HG03066 (cell line): ENCODE measurements at regions not wholly inside any gene's neighbourhood (a gene's known extent, or its start where the extent isn't known, plus 50 kb on each side); places are given as distances from the start of the nearest gene placed in this dataset.
"Not testable (repeated sequence)": the region's sequence is repeated elsewhere in the genome, so short reads cannot be mapped to it uniquely, and the experiment has no call there.

Experiments
- ATAC-seq: cut with Tn5 transposase; IDR thresholded peaks from one replicate; pipeline ENCODE4 v1.9.1; 2021; ENCODE audit warnings: low read depth; ENCODE audit not compliant: unreplicated experiment

DNA sequence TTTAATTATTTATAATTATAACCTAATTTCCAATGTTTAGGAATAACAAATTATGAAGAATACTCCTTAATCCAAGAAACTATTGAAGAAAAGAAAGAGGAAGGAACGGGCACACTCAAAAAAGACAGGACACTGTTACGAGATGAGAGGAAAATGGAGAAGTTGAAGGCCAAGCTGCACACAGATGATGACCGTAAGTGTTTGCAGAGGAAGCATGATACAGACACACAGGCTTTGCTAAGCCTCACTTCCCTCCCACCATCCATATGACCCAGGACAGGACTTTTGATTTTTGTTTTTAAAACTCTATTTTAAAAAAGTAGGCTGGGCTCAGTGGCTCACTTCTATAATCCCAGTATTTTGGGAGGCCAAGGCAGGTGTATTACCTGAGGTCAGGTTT is 389.4 kb upstream of the TPM1 start:
- ATAC-seq = no peak

DNA sequence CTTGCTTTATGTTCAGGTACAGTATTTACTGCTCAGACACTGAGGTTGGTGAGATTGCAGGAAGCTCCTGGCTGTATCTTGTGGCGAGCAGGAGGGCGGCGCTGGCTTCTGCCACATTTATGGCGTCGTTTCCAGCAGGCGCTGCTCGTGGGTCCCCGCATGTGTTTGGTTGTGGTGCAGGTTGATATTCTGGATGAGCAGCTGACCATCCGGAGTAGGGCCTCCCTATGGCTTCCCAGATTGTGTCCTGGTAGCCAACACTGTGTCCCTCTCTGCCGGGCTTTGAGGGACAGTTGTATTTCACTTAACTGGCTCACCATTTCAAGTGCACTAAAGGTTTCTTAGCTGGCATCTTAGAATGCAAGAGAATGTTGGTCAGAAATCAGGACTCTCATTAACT is 386.5 kb upstream of the TPM1 start:
- no peak for ATAC-seq

DNA sequence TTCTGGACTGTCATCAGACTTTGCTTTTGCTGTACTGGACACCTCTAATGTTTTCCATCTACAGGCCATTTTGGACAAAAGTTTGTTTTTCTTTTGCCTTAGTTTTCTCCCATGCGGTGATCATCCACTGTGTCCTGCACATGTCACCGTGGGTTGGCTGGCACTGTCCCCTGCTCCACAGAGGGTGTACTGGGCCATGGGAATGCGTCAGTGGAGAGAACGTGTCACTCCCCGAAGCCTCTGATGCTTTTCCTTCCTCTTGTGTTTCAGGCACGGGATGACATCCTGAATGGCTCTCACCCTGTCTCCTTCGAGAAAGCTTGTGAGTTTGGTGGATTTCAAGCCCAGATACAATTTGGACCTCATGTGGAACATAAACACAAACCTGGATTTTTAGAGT is 385.0 kb upstream of the TPM1 start:
- not testable (repeated sequence) for ATAC-seq

DNA sequence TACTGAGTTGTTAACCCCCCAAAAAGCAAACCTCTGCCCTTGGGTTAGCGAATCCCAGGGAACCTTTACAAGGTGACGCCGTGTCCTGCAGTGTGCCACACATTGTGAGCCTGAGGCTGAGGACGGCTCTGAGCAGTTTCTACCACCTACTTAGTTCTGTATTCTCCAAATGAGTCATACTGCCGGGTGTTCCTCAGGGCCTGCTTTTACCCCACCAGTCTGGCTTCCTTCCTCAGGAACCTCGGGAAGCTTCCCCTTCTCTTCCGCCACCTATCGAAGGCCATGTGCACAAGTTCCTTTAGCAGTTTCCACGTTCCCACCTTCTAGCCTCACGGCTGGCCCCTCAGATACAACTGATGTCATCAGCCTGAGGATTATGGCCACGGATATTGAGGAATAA is 384.0 kb upstream of the TPM1 start:
- no peak for ATAC-seq

DNA sequence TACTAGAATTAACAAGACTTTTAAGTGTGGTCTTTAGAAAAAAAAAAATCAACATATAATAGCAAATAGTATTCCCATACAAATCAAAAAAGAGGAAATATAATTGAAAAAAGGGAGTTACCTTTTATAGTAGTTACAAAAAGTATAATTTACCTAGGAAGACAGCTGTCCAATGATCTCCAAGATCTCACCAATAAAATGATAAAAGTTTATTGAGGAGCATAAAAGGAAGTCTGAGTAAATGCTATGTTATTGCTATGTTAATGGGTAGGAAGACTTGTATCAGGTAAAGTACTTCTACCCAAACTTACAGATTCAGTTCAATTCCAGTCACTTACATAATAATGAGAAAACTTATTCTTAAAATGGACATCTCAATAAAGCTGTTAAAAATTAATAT is 379.0 kb upstream of the TPM1 start:
- no peak for ATAC-seq

DNA sequence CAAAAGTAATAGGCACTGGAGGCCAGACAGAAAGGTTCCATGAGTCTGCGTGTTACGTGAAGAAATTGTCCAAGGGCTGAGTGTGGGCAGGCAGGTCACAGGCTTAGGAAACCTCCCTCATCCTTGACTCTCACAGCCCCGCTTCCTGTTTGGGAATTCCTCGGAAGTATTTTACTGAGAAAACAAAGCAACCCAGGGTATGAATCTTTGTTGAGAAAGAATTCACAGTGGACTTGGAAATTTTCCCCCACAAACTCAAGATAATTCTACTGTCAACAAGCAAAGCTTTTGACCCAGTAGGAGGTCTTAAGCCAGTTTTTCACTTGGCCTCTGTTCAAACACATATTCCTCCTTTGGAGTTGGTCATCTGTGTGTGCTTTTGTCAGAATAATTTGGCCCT is 377.1 kb upstream of the TPM1 start:
- no peak for ATAC-seq

DNA sequence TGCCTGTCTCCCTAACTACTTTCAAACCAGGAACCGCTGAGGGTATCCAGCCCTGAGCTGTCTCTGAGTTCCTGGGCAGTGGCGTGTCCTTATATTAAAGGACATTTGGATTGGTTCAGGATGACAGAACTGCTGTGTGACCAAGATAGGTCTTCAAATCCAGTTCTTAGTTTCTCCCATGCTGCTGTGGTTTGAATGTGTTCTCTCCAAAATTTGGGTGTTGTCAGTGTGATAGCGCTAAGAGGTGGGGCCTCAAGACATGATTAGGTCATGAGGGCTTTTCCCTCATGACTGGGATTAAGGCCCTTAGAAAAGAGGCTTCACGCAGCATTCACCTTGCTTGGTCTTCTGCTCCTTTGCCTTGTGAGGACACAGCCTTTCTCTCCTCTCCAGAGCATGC is 376.5 kb upstream of the TPM1 start:
- ATAC-seq = no peak

DNA sequence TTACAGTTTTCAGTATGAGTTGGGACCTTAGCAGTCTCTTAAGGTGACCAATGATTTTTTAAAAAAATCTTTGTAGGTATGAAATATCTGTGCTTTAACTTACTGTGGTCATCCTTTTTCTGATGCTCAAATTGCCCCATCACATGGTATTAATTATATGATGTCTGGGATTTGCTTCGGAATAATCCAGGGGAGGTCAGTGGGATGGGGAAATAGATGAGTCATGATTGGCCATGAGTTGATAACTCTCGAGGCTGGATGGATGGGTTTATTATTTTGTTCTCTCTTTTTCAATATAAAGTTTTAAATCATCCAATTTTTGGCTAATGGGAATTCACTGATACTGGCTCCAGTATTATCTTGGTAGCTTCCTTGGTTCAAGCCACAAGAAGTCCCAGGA is 370.3 kb upstream of the TPM1 start:
- ATAC-seq = no peak

DNA sequence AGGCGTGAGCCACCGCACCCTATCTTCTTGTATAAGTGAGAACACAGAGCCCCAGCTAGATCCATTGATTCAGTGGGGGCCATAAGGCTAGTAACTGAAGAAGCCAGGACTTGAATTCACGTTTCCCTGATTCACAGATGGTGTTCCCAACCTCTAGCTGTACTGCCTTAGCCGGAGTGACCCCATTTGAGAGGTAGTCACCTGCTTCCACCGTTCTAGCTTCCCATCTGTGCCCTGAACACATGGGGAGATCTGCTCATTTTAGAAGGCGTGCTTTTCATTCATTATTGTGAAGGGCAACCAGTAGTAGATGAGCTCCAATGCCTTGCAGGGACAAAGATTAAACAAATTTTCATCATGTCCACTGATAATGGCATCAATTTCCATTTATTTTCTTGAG is 365.7 kb upstream of the TPM1 start:
- no peak for ATAC-seq

DNA sequence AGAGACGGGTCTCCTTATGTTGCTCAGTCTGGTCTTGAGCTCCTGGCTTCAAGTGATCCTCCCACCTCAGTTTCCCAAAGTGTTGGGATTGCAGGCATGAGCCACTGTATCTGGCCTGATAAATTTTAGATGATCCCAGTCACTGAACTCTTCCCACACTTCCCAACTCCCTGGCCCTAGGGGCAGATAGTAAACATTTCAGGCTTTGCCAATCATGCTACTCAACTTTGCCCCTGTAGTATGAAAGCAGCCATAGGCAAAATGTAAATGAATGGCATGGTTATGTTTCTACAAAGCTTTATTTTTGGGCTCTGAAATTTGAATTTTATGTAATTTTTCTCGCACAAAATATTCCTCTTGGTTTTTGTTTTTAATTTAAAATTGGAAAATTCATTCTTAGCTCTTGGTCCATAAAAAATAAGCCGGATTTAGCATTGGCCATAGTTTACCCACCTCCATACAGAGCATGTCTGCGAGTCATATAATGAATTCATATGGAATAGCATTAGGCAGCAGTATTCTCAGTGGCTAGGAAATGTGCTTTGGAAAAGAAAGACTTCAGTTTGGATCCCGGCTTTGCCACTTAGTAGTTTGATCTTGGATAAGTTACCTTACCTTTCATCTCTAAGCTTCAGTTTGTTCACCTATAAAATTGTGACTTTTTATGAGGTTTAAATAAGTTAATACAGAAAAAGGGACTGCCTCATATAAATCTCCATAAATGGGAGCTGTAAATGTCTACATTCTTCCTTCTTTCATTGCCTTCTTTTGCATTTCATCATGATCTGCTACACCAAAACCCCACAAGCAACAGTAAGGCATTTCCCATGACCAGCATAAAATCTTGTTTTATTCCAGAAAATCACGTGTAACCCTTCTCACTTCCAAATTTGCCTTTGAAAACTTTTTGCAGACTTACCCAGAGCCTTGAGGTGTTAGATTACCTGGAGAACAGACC is 360.3 kb upstream of the TPM1 start:
- ATAC-seq = no peak

DNA sequence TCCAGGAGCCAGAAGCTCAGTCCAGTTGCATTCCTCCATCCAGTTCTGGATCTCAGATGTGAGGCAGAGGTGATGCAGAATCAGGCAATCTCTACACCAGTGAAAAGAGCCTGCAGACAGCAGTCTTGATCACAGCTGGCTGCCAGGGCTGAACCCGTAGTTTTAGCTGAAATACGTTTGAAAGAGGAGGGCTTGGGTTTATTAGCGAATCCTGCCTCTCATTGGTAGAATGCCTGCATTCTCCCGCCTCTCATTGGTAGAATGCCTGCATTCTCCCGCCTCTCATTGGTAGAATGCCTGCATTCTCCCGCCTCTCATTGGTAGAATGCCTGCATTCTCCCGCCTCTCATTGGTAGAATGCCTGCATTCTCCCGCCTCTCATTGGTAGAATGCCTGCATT is 359.4 kb upstream of the TPM1 start:
- ATAC-seq = not testable (repeated sequence)

DNA sequence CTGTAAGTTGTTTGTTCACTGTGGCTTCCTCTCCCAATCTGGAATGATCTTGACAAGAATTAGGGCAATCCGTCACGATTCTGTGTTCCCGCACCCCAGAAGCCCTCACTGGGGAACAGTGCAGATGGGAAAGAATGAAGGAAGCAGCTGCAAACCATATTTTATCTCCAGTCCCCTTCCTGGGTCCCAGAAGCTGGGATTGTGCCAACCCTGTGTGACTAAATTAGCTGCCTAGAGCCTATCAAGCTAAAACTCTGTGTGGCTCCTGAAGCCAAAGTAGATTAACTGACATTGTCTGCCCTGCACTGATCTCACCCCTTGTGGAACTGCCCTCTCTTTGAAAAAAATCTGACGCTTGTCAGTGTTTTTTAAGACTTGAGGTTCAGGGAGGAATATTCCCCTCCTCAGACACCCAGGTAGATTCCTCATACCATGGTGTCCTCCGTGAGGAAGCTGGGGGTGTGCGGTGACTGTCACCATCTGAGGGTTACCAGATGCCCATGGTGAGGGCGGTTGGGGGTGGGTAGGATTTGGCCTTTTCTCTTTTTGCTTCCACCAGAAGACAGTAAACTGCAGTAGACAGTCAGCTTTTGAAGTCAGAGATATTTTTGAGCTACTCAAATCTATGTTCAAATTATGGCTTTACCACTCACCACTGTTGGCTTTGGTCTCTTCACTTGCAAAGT is 358.3 kb upstream of the TPM1 start:
- ATAC-seq = no peak

DNA sequence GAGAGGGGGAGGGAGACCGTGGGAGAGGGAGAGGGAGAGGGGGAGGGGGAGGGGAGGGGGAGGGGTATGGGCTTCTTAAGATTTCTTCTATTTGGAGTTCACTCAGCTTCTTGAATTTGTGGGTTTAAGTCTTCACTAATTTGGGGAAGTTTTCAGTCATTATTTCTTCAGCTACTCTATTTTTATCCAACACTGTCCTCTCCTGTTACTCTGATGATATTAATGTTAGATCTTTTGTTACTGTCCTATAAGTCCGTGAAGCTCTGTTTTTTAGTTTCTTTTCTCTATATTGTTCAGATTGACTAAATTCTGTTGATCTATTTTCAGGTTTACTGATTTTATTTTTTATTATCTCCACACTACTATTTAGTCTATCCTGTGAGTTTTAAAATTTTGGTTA is 351.5 kb upstream of the TPM1 start:
- ATAC-seq = no peak

DNA sequence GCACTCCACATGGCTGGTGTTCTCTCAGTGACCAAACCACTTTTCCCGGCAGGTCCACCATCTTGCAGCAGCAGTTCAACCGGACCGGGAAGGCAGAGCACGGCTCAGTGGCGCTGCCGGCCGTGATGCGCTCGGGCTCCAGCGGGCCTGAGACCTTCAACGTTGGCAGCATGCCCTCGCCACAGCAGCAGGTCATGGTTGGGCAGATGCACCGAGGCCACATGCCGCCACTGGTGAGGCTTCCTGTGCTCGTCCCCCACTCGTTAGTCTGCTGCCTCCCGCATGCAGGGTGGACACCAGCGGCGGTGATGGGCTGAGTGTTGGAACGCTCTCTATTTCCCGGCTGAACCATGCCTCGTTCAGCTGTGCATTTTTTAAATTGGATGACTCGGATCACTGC is 344.9 kb upstream of the TPM1 start:
- no peak for ATAC-seq

DNA sequence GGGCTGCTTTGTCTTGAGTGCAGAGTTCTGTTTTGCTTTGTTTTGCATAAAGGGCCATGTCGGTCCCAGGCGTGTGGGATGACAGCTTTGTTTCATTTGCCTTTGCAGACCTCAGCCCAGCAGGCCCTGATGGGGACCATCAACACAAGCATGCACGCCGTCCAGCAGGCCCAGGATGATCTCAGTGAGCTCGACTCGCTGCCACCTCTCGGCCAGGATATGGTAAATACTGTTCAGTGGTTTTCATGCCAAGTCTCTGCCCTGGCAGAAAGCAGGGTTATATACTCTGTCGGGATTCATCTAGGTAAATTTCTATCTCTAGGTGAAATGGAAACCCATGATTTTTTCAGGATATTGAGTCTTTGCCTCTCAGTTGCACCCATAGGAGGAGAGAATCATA is 343.9 kb upstream of the TPM1 start:
- no peak for ATAC-seq

DNA sequence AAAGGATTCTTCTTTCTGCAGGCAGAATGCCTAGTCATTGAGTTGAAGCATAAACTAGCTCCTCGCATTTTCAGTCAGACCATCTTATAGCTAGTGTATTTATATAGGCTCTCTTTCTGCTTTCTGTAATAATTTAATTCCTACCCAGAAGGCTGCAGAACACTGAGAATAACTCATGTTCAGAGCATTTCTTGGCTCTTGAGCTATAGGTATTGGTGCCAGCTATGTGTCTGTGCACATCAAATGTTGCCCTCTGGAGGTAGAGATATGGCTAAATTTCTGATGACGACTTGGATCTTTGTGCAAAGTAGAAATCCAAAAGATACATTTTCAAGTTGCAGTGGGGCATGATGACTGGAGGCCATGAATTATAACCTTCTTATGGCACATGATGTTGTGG is 336.2 kb upstream of the TPM1 start:
- no peak for ATAC-seq

DNA sequence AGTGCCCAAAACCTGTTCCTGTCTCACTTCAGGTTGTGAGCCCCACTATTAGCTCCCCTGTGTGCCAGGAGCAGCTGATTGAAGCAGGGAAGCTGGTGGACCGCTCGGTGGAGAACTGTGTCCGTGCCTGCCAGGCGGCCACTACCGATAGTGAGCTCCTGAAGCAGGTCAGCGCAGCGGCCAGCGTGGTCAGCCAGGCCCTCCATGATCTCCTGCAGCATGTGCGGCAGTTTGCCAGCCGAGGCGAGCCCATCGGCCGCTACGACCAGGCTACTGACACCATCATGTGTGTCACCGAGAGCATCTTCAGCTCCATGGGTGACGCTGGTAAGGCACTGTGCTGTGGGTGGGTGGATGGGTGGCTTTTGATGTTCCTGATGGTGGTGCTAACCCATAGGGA is 334.1 kb upstream of the TPM1 start:
- ATAC-seq = no peak

DNA sequence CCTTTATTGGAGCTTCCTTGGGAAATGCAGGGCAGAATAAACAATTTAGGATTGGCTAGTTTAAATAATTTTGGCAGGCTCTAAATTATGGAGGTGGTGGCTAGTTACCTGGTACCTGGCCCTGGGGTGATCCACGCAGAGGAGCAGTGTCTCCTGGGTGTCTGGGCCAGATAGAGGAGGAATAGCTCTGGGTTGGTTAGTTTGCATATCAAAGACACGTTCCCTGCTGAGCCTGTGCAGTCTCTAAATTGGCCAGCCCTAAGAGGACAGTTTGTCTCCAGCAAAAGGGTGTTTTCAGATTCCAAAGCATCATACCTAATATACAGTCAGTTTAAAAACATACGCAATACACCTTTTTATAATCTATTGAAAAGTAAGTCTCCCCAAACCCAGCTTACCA is 333.3 kb upstream of the TPM1 start:
- no peak for ATAC-seq

DNA sequence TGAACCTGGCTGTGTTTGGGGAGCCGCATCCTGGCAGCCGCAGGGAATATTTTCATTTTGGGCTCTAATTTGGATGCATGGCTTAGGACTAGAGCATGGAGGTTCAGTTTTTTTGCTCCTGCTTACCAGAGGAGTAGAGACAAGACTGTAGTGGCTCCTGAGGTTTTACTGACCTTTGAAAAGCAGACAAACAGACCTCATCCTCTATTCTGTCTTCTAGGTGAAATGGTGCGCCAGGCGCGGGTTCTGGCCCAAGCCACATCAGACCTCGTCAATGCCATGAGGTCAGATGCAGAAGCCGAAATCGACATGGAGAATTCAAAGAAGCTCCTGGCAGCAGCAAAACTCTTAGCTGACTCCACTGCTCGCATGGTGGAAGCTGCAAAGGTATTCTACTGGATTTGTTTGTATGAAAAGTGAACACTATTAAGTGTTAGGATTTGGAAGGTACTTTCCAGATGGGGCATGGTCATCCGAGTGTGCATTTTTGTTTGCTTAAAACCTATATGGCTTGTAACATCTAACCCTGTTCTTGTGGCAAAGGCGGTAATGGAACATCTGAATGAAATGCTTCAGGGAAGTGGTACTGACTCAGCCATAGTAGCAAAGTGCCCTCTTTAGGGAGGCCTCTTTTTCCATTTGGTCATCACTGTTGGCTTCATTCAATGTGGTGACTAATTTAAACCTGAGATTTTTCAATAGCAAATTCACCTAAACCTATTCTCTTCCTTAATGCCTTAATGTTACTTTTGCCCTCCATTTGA is 330.7 kb upstream of the TPM1 start:
- ATAC-seq = no peak

DNA sequence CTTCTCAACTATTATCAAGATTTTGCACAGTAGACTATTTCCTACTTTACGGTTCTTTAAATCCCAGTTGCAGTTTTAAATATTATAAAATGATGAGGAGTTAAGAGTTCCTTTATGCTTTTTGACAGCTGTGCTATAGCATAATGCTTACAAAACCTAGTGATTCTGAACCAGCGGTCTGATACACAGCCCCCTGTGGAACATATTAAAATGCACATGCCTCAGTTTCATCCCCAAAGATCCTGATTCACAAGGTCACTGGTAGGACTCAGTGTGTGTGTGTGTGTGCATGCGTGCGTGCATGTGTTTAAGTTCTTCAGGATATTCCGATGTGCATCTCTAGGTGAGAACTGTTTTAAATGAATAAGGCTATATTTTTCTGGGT is 330.1 kb upstream of the TPM1 start:
- no peak for ATAC-seq

DNA sequence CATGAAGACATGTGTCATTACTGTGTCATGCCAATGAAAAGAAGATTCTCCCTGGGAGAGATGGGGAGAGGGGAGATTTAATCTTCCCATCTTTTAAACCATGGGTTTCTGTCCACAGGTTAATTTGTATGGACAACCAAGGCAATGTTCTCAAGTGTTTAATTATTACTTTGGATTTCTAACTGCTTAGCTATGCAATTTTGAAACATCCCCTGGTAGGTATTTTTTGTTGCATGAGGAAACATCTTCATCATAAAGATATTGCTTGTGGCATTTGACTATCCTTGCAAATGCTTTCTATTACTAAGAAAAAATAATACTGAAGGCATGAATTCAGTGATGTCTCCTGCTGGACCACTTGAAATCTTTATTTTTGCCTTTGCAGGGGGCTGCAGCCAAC is 326.6 kb upstream of the TPM1 start:
- ATAC-seq = no peak
